Right lobe of liver (tissue), 6 donors: ENCODE measurements at regions not wholly inside any gene's neighbourhood (a gene's known extent, or its start where the extent isn't known, plus 50 kb on each side); places are given as distances from the start of the nearest gene placed in this dataset.
A peak's percentile ranks its signal among the peaks of the same experiment; 100 is the strongest.

Experiments used
- ATAC-seq, 4 donors: fragments of 200-7000 bp; cut with Tn5 transposase; one replicate each; pipeline ENCODE4 v1.9.1; 2020; ENCODE audit warnings: mild to moderate bottlenecking in 4 of 4, moderate library complexity in 4 of 4
- DNase-seq, 3 donors: peaks; one replicate each; pipeline ENCODE4 v3.0.0-alpha.2; 2020
- H3K27ac ChIP-seq, 3 donors: fragments of 200-600 bp; one replicate each; pipeline ENCODE4 v1.8.0; 2022
- H3K27me3 ChIP-seq, 2 donors: fragments of 200-600 bp; one replicate each; pipeline ENCODE4 v1.8.0; 2022
- H3K36me3 ChIP-seq, 4 donors: fragments of 200-600 bp; sonication (generic) in 1 of 4; one replicate each; pipeline versions ENCODE4 v1.5.1 to v1.8.0; 2017 to 2022; ENCODE audit warnings: control low read depth in 1 of 4
- H3K4me1 ChIP-seq, 4 donors: fragments of 200-600 bp; sonication (generic) in 1 of 4; one replicate each; pipeline versions ENCODE4 v1.5.1 to v1.8.0; 2017 to 2022; ENCODE audit warnings: control low read depth in 1 of 4
- H3K4me3 ChIP-seq, 3 donors: fragments of 200-600 bp; one replicate each; pipeline ENCODE4 v1.8.0; 2022
- H3K9me3 ChIP-seq, 4 donors: fragments of 200-600 bp; sonication (generic) in 1 of 4; one replicate each; pipeline versions ENCODE4 v1.5.1 to v1.8.0; 2017 to 2022; ENCODE audit warnings: control low read depth in 1 of 4
- CTCF ChIP-seq, 4 donors: fragments of 200-600 bp in 3 of 4; fragments of 450-650 bp in 1 of 4; IDR thresholded peaks; one replicate each; pipeline versions ENCODE4 v1.5.1 to v1.8.0; 2016 to 2022; ENCODE audit warnings: antibody characterized with exemption in 4 of 4, mild to moderate bottlenecking in 2 of 4
- POLR2A ChIP-seq: fragments of 450-650 bp; IDR thresholded peaks from one replicate; pipeline ENCODE4 v1.6.1; 2017; ENCODE audit warnings: antibody characterized with exemption, mild to moderate bottlenecking
- WGBS: methylation state at CpG from one replicate; pipeline ENCODE4 v1.1.6; 2018; ENCODE audit warnings: low coverage, low lambda C conversion rate; ENCODE audit not compliant: insufficient coverage; ENCODE audit errors: missing lambda C conversion rate; 5-methylcytosine and 5-hydroxymethylcytosine counted together
- intact Hi-C, 2 donors: fragments of 100-400 bp; cut with DNase I; formaldehyde crosslinking; loops; one replicate each; pipeline versions ENCODE4 v1.11.2 to v1.14.1; 2022
- donor health status: DM: no; HTN: yes; CAD: no.
- donor health status: DM: no; HTN: no; CAD: no.
- donor health status: DM: no; HTN: no; CAD: no.
- donor health status: DM: no; HTN: yes; CAD: no.
- donor health status: DM: no; HTN: yes; CAD: no.

GRCh38 chr18:59052965-59053820 lies 86.5 kb upstream of the SEC11C start:
- no peaks in the 10 kb centered on the region for H3K36me3 ChIP-seq
- no peaks in the 10 kb centered on the region for H3K9me3 ChIP-seq
- peaks cover 0 to 13% (median 0%) of the 10 kb centered on the region in 4 donors for H3K4me1 ChIP-seq
- no peak overlapping the region for H3K4me3 ChIP-seq
- intact Hi-C loops = no loop called here
- peak; percentile 51 to 66 (median 60) for ATAC-seq
- no peaks in the 10 kb centered on the region for H3K27me3 ChIP-seq
- no peak overlapping the region for H3K27ac ChIP-seq
- TF ChIP-seq CTCF (IDR thresholded peaks at IDR 0.05) (no peak), POLR2A (no peak)
- 41% methylated on average over 6 of the region's 6 CpGs for WGBS
- DNase-seq = no peak

GRCh38 chr18:59054496-59055287 lies 85.0 kb upstream of the SEC11C start:
- Histone ChIP-seq H3K27me3 (no peaks in the 10 kb centered on the region), H3K4me1 (peaks cover 0 to 13% (median 0%) of the 10 kb centered on the region in 4 donors), H3K36me3 (no peaks in the 10 kb centered on the region), H3K4me3 (no peak overlapping the region), H3K9me3 (no peaks in the 10 kb centered on the region), H3K27ac (no peak overlapping the region)
- no peak for DNase-seq
- intact Hi-C loops = loop anchor here in 1 of 2 donors (5.0 kb wide), 1 partner anchor 272 kb away; no protein-coding TSS in a partner anchor
- ATAC-seq = no peak
- TF ChIP-seq POLR2A (no peak), CTCF (IDR thresholded peaks at IDR 0.05) (no peak)
- WGBS = 75% methylated on average over 4 of the region's 7 CpGs

- no peaks in the 10 kb centered on the region for H3K36me3 ChIP-seq
- ATAC-seq (no peak), DNase-seq (no peak)
- no peak overlapping the region for H3K4me3 ChIP-seq
- H3K9me3 ChIP-seq = no peaks in the 10 kb centered on the region
- H3K27me3 ChIP-seq = no peaks in the 10 kb centered on the region
- H3K4me1 ChIP-seq = peaks cover 0 to 13% (median 0%) of the 10 kb centered on the region in 4 donors
- TF ChIP-seq CTCF (IDR thresholded peaks at IDR 0.05) (no peak), POLR2A (no peak)
- intact Hi-C loops = loop anchor here in 1 of 2 donors (5.0 kb wide), 1 partner anchor 273 kb away; no protein-coding TSS in a partner anchor
- H3K27ac ChIP-seq = no peak overlapping the region
- 93% methylated on average over 4 of the region's 4 CpGs for WGBS
Observed at GRCh38 chr18:59055345-59056032, 84.2 kb upstream of the SEC11C start.

- Histone ChIP-seq H3K36me3 (no peaks in the 10 kb centered on the region), H3K4me1 (peaks cover 0 to 13% (median 0%) of the 10 kb centered on the region in 4 donors), H3K27me3 (no peaks in the 10 kb centered on the region), H3K9me3 (no peaks in the 10 kb centered on the region), H3K27ac (no peak overlapping the region), H3K4me3 (no peak overlapping the region)
- ATAC-seq (peak; percentile 88 to 93 (median 89)), DNase-seq (peak; percentile 75 to 84 (median 82))
- TF ChIP-seq CTCF (IDR thresholded peaks at IDR 0.05) (peak; percentile 85 to 94 (median 90)), POLR2A (no peak)
- 62% methylated on average over 10 of the region's 15 CpGs for WGBS
- intact Hi-C loops = loop anchor here in 1 of 2 donors (5.0 kb wide), 1 partner anchor 275 kb away; no protein-coding TSS in a partner anchor
Observed at GRCh38 chr18:59056706-59057492, 82.8 kb upstream of the SEC11C start.
